Neural crest cell (in vitro differentiated cells): ENCODE measurements at regions not wholly inside any gene's neighbourhood (a gene's known extent, or its start where the extent isn't known, plus 50 kb on each side); places are given as distances from the start of the nearest gene placed in this dataset.
"Not testable (repeated sequence)": the region's sequence is repeated elsewhere in the genome, so short reads cannot be mapped to it uniquely, and the experiment has no call there.

ENCODE experiments used
- DNase-seq: peaks from one replicate; pipeline ENCODE4 v3.0.0; 2021; ENCODE audit warnings: low read depth, mixed read lengths, low spot score
- H3K27ac Mint-ChIP-seq: one replicate; pipeline ENCODE4 v1.8.0; 2021; ENCODE audit warnings: mild to moderate bottlenecking, mixed read lengths; ENCODE audit not compliant: unreplicated experiment
- H3K27me3 Mint-ChIP-seq: 2 replicates; pipeline ENCODE4 v1.8.0; 2021; ENCODE audit warnings: low read depth, mild to moderate bottlenecking, mixed read lengths
- H3K36me3 Mint-ChIP-seq: 2 replicates; pipeline ENCODE4 v1.8.0; 2021; ENCODE audit warnings: low read depth, mild to moderate bottlenecking, mixed read lengths
- H3K4me1 Mint-ChIP-seq: 2 replicates; pipeline ENCODE4 v1.8.0; 2021; ENCODE audit warnings: mixed read lengths
- H3K4me3 Mint-ChIP-seq: one replicate; pipeline ENCODE4 v1.8.0; 2021; ENCODE audit warnings: mild to moderate bottlenecking, mixed read lengths
- H3K9me3 Mint-ChIP-seq: 2 replicates; pipeline ENCODE4 v1.8.0; 2021; ENCODE audit warnings: mixed read lengths
- CTCF ChIP-seq: fragments of 200-600 bp; sonication (generic); conservative IDR thresholded peaks from 2 replicates; pipeline ENCODE4 v1.5.0; 2021; ENCODE audit warnings: antibody characterized with exemption, mild to moderate bottlenecking

GRCh38 chr14:87043667-87044200 is 949.2 kb downstream of the GALC start:
- peaks cover 4% of the 10 kb centered on the region for H3K9me3 Mint-ChIP-seq
- H3K36me3 Mint-ChIP-seq, result no peaks in the 10 kb centered on the region

GRCh38 chr14:87042354-87042753 is 950.6 kb downstream of the GALC start:
- Mint-ChIP-seq H3K9me3 (peaks cover 7% of the 10 kb centered on the region), H3K27ac (no peak overlapping the region), H3K27me3 (peaks cover 4% of the 10 kb centered on the region), H3K4me1 (no peaks in the 10 kb centered on the region), H3K36me3 (no peaks in the 10 kb centered on the region), H3K4me3 (no peak overlapping the region)
- TF ChIP-seq CTCF, result no peak
- no peak for DNase-seq

More at GRCh38 chr14:87043667-87044200, 949.2 kb downstream of the GALC start:
- no peak for DNase-seq
- peaks cover 4% of the 10 kb centered on the region for H3K27me3 Mint-ChIP-seq
- no peak overlapping the region for H3K27ac Mint-ChIP-seq
- no peaks in the 10 kb centered on the region for H3K4me1 Mint-ChIP-seq
- H3K4me3 Mint-ChIP-seq, result no peak overlapping the region
- no peak for TF ChIP-seq CTCF

GRCh38 chr14:87041290-87042020 is 951.5 kb downstream of the GALC start:
- Mint-ChIP-seq H3K9me3 (peaks cover 7% of the 10 kb centered on the region), H3K27me3 (peaks cover 4% of the 10 kb centered on the region), H3K36me3 (no peaks in the 10 kb centered on the region), H3K4me1 (no peaks in the 10 kb centered on the region), H3K27ac (no peak overlapping the region), H3K4me3 (no peak overlapping the region)
- TF ChIP-seq CTCF, result no peak
- no peak for DNase-seq

- Mint-ChIP-seq H3K36me3 (no peaks in the 10 kb centered on the region), H3K27ac (no peak overlapping the region), H3K4me3 (no peak overlapping the region), H3K27me3 (no peaks in the 10 kb centered on the region), H3K4me1 (no peaks in the 10 kb centered on the region), H3K9me3 (peaks cover 7% of the 10 kb centered on the region)
- no peak for DNase-seq
- no peak for TF ChIP-seq CTCF
Observed at GRCh38 chr14:87034680-87035079, 958.3 kb downstream of the GALC start.

GRCh38 chr14:87030197-87030596 is 962.8 kb downstream of the GALC start:
- Mint-ChIP-seq H3K9me3 (peaks cover 4% of the 10 kb centered on the region), H3K27ac (no peak overlapping the region), H3K36me3 (no peaks in the 10 kb centered on the region), H3K27me3 (no peaks in the 10 kb centered on the region), H3K4me1 (no peaks in the 10 kb centered on the region), H3K4me3 (no peak overlapping the region)
- no peak for DNase-seq
- TF ChIP-seq CTCF, result no peak

- not testable (repeated sequence) for H3K4me3 Mint-ChIP-seq, H3K27ac Mint-ChIP-seq
Observed at GRCh38 chr14:87020106-87020505, 972.9 kb downstream of the GALC start.

More at GRCh38 chr14:87020106-87020505, 972.9 kb downstream of the GALC start:
- not testable (repeated sequence) for H3K4me1 Mint-ChIP-seq, H3K9me3 Mint-ChIP-seq, H3K36me3 Mint-ChIP-seq, H3K27me3 Mint-ChIP-seq, DNase-seq
